Astrocyte of the cerebellum (primary cell): ENCODE measurements at regions not wholly inside any gene's neighbourhood (a gene's known extent, or its start where the extent isn't known, plus 50 kb on each side); places are given as distances from the start of the nearest gene placed in this dataset.
"Not testable (repeated sequence)": the region's sequence is repeated elsewhere in the genome, so short reads cannot be mapped to it uniquely, and the experiment has no call there.

Experiments
- DNase-seq: peaks from one replicate; pipeline ENCODE4 v3.0.0-alpha.2; 2011; ENCODE audit warnings: low read depth
- H3K4me3 ChIP-seq: 2 replicates; pipeline ENCODE4 v1.5.1; 2011; ENCODE audit warnings: mild to moderate bottlenecking, low read depth, low read length, moderate library complexity
- in situ Hi-C: cut with HindIII; loops from 2 replicates; pipeline ENCODE4 v1.10.0; 2017; ENCODE audit warnings: low sequenced_read_pairs
- TF ChIP-seq, protein P1 (sequence below): IDR thresholded peaks from 2 replicates; pipeline ENCODE4 v1.5.1; 2012; ENCODE audit warnings: low read length, low read depth, moderate library complexity, mild to moderate bottlenecking; ENCODE audit errors: missing control alignments

DNA sequence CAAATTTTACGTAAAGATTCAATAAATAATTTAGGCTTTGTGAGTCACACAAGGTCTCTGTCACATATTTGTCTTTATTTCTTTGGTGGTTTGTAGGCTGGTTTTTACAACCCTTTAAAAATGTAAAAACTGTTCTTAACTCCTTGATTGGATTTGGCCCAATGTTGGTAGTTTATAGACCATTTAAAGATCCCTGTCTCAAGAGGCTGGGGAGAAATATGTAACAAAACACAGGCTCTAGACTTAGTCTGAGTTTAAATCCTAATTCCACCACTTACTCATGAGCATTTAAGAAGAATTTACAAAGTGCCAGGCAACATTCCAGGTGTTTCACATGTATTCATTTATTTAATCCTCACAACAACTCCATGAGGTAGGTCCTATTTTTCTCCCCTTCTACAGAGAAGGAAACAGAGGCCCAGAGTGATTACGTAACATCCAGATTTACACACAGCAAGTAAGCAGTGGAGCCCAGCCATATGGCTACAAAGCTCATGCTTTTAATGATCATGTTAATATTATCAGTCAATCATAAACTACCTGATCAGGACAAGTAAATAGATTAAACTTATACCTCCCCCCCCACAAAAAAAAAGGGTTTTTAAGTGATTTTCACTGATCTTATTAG lies 416.6 kb upstream of the ACVR2A start:
- no peak for DNase-seq
- TF ChIP-seq, protein P1, sequence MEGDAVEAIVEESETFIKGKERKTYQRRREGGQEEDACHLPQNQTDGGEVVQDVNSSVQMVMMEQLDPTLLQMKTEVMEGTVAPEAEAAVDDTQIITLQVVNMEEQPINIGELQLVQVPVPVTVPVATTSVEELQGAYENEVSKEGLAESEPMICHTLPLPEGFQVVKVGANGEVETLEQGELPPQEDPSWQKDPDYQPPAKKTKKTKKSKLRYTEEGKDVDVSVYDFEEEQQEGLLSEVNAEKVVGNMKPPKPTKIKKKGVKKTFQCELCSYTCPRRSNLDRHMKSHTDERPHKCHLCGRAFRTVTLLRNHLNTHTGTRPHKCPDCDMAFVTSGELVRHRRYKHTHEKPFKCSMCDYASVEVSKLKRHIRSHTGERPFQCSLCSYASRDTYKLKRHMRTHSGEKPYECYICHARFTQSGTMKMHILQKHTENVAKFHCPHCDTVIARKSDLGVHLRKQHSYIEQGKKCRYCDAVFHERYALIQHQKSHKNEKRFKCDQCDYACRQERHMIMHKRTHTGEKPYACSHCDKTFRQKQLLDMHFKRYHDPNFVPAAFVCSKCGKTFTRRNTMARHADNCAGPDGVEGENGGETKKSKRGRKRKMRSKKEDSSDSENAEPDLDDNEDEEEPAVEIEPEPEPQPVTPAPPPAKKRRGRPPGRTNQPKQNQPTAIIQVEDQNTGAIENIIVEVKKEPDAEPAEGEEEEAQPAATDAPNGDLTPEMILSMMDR: no peak
- in situ Hi-C loops: no loop called here
- no peak overlapping the region for H3K4me3 ChIP-seq

DNA sequence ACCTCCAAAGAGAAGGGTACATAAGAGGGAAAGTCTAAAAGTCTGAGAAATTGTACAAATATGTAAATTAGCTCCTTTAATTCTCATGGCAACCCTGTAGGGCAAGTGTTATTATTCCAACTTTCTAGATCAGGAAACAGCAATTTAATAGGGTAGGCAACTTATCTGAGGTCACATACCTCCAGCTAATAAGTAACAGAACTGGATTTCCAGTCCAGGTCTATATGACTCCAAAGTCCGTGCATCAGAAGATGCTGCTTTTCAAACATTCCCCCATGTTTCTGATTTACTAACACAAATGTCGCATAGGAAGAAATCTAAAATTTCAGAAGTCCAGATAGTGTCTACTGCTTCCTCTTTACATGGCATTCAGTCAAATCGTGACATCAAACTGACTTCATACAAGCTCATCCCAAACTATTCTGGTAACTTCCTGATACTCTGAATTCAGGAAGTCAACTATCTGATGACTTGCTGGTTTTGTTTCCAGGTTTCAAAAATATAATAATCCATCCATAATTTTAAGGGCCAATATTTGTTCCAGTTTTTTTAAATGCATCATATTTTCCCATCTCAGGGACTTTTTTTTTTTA lies 419.3 kb upstream of the ACVR2A start:
- H3K4me3 ChIP-seq: no peak overlapping the region
- DNase-seq: no peak
- in situ Hi-C loops: no loop called here
- TF ChIP-seq, protein P1: no peak

DNA sequence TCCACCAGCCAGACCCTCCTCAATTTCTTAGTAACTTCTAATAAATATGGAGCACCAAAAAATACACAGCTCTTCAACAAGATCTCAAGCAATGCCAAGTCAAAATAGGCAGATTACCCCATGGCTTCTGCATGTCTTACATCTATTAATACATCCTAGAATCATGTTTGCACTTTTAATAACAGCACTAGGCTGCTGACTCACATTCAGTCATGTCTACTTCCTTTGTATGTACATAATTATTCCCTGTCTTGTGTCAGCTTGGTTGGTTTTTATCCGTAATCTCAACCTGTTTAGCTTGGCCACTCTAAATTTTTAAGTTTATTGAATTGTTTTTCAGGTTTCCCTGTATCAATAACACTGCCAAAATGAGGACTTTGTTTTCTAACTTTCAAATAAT lies 420.1 kb upstream of the ACVR2A start:
- TF ChIP-seq, protein P1: no peak
- DNase-seq: no peak
- in situ Hi-C loops: no loop called here
- no peak overlapping the region for H3K4me3 ChIP-seq

DNA sequence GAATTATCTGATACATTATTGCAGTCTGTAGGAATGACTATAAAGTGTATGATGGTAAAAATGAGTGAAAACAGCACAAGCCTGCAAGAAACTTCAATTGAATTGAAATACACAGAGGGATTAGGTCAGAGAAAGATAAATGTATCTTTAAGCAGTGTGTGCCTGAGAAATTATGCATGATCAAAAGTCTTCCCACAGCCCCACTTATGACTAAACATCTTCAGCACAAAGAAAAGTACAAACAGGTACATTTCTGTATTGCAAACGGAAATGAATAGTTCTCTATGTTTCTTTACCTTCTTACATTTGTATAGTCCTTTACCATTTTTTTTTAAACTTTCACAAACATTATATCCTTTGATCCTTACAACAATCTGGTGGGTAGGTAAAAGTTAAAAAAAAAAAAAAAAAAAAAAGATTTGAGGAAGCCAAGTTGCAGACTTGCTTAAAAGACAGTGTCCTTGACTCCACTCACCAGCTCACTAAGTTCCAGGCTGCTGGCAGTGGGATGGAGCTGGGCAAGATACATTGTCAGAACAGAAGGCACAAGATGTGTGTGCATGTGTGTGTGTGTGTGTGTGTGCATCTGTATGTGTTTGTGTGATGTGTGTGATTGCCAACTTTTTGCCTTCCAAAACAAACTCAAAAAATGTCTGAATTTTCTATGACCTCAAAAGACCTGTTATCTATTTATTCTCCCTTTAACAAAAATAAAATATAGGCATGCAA lies 423.7 kb upstream of the ACVR2A start:
- no peak overlapping the region for H3K4me3 ChIP-seq
- no peak for DNase-seq
- TF ChIP-seq, protein P1: no peak
- in situ Hi-C loops: no loop called here

DNA sequence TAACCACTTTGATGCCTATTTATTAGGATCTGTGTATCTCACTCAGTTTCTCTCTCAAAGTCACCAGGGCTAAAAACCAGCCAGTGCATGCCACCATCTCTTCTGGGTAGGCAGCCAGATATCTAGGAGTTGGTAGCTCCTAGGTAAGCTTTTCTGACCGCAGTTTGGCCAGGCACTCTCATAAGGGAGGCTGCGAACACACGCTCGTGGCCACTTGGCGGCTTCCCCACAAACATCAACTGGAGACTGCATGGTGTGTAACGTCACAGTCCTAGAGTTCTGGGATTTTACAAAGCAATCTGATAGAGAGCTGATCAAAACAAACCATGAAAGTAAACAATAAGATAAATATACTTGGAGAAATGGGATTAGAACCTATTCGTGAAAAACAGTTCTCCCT lies 424.3 kb upstream of the ACVR2A start:
- DNase-seq: no peak
- no peak overlapping the region for H3K4me3 ChIP-seq
- TF ChIP-seq, protein P1: no peak
- in situ Hi-C loops: no loop called here

DNA sequence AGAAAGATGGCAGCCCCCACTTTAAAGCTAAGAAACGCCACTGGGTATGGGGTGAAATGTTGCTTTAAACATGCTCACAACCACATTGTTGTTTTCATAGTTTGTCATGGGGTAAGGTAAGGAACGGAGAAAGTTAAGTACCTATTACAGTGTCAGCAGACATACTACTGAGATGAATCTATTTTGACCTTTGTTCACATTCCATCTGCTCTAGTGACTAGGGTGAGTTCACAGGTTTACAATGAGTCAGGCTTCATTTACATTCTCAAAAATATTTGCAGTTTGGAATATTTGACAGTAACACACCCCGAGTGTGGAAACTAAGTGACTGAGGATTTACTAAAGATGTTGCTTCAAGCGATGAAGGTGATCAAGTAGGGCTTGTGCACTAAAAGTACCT lies 428.7 kb upstream of the ACVR2A start:
- TF ChIP-seq, protein P1: no peak
- no peak for DNase-seq

DNA sequence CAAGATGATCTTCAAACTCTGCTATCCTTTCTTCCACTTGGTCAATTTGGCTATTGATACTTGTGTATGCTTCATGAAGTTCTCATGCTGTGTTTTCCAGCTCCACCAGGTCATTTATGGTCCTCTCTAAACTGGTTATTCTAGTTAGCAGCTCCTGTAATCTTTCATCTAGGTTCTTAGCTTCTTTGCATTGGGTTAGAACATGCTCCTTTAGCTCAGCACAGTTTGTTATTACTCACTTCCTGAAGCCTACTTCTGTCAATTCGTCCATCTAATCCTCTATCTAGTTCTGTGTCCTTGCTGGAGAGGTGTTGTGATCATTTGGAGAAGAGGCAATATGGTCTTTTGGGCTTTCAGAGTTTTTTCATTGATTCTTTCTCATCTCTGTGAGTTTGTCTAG lies 430.2 kb upstream of the ACVR2A start:
- H3K4me3 ChIP-seq, in situ Hi-C loops, DNase-seq: not testable (repeated sequence)

More for the DNA sequence above, 428.7 kb upstream of the ACVR2A start:
- in situ Hi-C loops: no loop called here
- no peak overlapping the region for H3K4me3 ChIP-seq
